Mesenchymal stem cell (in vitro differentiated cells and primary cell): ENCODE measurements at regions not wholly inside any gene's neighbourhood (a gene's known extent, or its start where the extent isn't known, plus 50 kb on each side); places are given as distances from the start of the nearest gene placed in this dataset.

Experiments
- DNase-seq: peaks from one replicate; pipeline ENCODE4 v3.0.0-alpha.2; 2013
- H2AFZ ChIP-seq: one replicate; pipeline ENCODE4 v1.6.1; 2013; ENCODE audit warnings: low read depth, mild to moderate bottlenecking, control low read depth, inconsistent platforms, low read length, moderate library complexity
- H2AK5ac ChIP-seq: 2 replicates; pipeline ENCODE4 v1.6.1; 2013; ENCODE audit warnings: low read length, moderate library complexity, mild to moderate bottlenecking, inconsistent platforms; ENCODE audit not compliant: severe bottlenecking
- H2BK120ac ChIP-seq: one replicate; pipeline ENCODE4 v1.6.1; 2013; ENCODE audit warnings: low read depth, mild to moderate bottlenecking, inconsistent platforms, low read length, moderate library complexity
- H2BK12ac ChIP-seq, 2 experiments: one replicate each; pipeline ENCODE4 v1.6.1; 2013; ENCODE audit warnings: inconsistent platforms in 2 of 2, low read length in 2 of 2, mild to moderate bottlenecking in 2 of 2, moderate library complexity in 2 of 2, control low read depth in 1 of 2
- H2BK15ac ChIP-seq: one replicate; pipeline ENCODE4 v1.6.1; 2013; ENCODE audit warnings: mild to moderate bottlenecking, low read depth, inconsistent platforms; ENCODE audit not compliant: poor library complexity, severe bottlenecking
- H2BK5ac ChIP-seq: 2 replicates; pipeline ENCODE4 v1.6.1; 2013; ENCODE audit warnings: low read depth, mild to moderate bottlenecking, low read length, control low read depth, inconsistent platforms; ENCODE audit not compliant: poor library complexity, severe bottlenecking
- H3K14ac ChIP-seq, 2 experiments: one replicate each; pipeline ENCODE4 v1.6.1; 2013; ENCODE audit warnings: inconsistent platforms in 2 of 2, low read length in 2 of 2, control low read depth in 1 of 2, mild to moderate bottlenecking in 1 of 2, moderate library complexity in 1 of 2
- H3K18ac ChIP-seq, 2 experiments: one replicate each; pipeline ENCODE4 v1.6.1; 2013; ENCODE audit warnings: inconsistent platforms in 2 of 2, low read length in 2 of 2, control low read depth in 1 of 2, low read depth in 1 of 2, mild to moderate bottlenecking in 1 of 2
- H3K23ac ChIP-seq, 2 experiments: one replicate each; pipeline ENCODE4 v1.6.1; 2013; ENCODE audit warnings: inconsistent platforms in 2 of 2, low read length in 2 of 2, mild to moderate bottlenecking in 2 of 2, moderate library complexity in 2 of 2, control low read depth in 1 of 2
- H3K27ac ChIP-seq: 2 replicates; pipeline ENCODE4 v1.5.1; 2013; ENCODE audit warnings: mild to moderate bottlenecking, moderate library complexity, low read length, control low read depth, inconsistent platforms; ENCODE audit not compliant: poor library complexity, severe bottlenecking
- H3K27me3 ChIP-seq, 2 experiments: 2 replicates each; pipeline versions ENCODE4 v1.6.1 to v1.7.0; 2013; ENCODE audit warnings: low read length in 2 of 2, mild to moderate bottlenecking in 2 of 2, moderate library complexity in 2 of 2, control low read depth in 1 of 2, inconsistent platforms in 1 of 2; ENCODE audit not compliant: control insufficient read depth in 1 of 2, insufficient read depth in 1 of 2
- H3K36me3 ChIP-seq, 2 experiments: 2 replicates each; pipeline versions ENCODE4 v1.6.1 to v1.7.0; 2013; ENCODE audit warnings: low read length in 2 of 2, control low read depth in 1 of 2, inconsistent platforms in 1 of 2, low read depth in 1 of 2, mild to moderate bottlenecking in 1 of 2; ENCODE audit not compliant: insufficient read depth in 2 of 2, control insufficient read depth in 1 of 2
- H3K4ac ChIP-seq, 2 experiments: one replicate each; pipeline ENCODE4 v1.6.1; 2013; ENCODE audit warnings: inconsistent platforms in 2 of 2, low read length in 2 of 2, mild to moderate bottlenecking in 2 of 2, moderate library complexity in 2 of 2, control low read depth in 1 of 2, low read depth in 1 of 2
- H3K4me1 ChIP-seq: 2 replicates; pipeline ENCODE4 v1.6.1; 2013; ENCODE audit warnings: low read depth, low read length, control low read depth; ENCODE audit not compliant: control insufficient read depth, insufficient read depth
- H3K4me2 ChIP-seq: 2 replicates; pipeline ENCODE4 v1.6.1; 2013; ENCODE audit warnings: low read length, mild to moderate bottlenecking, inconsistent platforms; ENCODE audit not compliant: poor library complexity, severe bottlenecking
- H3K4me3 ChIP-seq, 2 experiments: 2 replicates each; pipeline versions ENCODE4 v1.5.1 to v1.7.0; 2013; ENCODE audit warnings: low read length in 2 of 2, mild to moderate bottlenecking in 2 of 2, control low read depth in 1 of 2, low read depth in 1 of 2; ENCODE audit not compliant: insufficient read depth in 1 of 2
- H3K79me1 ChIP-seq: replicated peaks from 2 replicates; pipeline ENCODE4 v1.6.1; 2013; ENCODE audit warnings: mild to moderate bottlenecking, control low read depth, low read length, inconsistent platforms; ENCODE audit not compliant: poor library complexity, severe bottlenecking
- H3K9ac ChIP-seq: 2 replicates; pipeline ENCODE4 v1.7.0; 2013; ENCODE audit warnings: mild to moderate bottlenecking, low read length, moderate library complexity
- H3K9me3 ChIP-seq: 2 replicates; pipeline ENCODE4 v1.7.0; 2013; ENCODE audit warnings: mild to moderate bottlenecking, low read length; ENCODE audit not compliant: control insufficient read depth
- H4K8ac ChIP-seq: one replicate; pipeline ENCODE4 v1.6.1; 2013; ENCODE audit warnings: inconsistent platforms, mild to moderate bottlenecking, low read length, moderate library complexity
- H4K91ac ChIP-seq: one replicate; pipeline ENCODE4 v1.6.1; 2013; ENCODE audit warnings: mild to moderate bottlenecking, low read length, inconsistent platforms
- WGBS: methylation state at CpG from one replicate; pipeline ENCODE4 v1.1.7; 2013; ENCODE audit warnings: mixed read lengths; 5-methylcytosine and 5-hydroxymethylcytosine counted together

GRCh38 chr16:82544378-82545160 lies 82.2 kb upstream of the CDH13 start:
- Histone ChIP-seq H2BK5ac (no peak overlapping the region), H3K4me1 (no peaks in the 10 kb centered on the region), H3K27me3 (peaks cover 0 to 34% of the 10 kb centered on the region in 2 experiments), H3K4me2 (no peak overlapping the region), H3K27ac (no peak overlapping the region), H3K23ac (no peak overlapping the region), H2BK12ac (no peak overlapping the region), H3K14ac (no peak overlapping the region), H3K36me3 (no peaks in the 10 kb centered on the region), H3K4ac (no peak overlapping the region), H2AK5ac (no peak overlapping the region), H2BK15ac (no peak overlapping the region), H4K8ac (no peak overlapping the region), H2BK120ac (no peak overlapping the region), H3K79me1 (no peaks in the 10 kb centered on the region), H2AFZ (no peak overlapping the region), H3K9ac (no peak overlapping the region), H4K91ac (no peak overlapping the region), H3K4me3 (no peak overlapping the region), H3K9me3 (no peaks in the 10 kb centered on the region), H3K18ac (no peak overlapping the region)
- 86% methylated on average over 8 of the region's 12 CpGs for WGBS
- DNase-seq, result no peak

DNA sequence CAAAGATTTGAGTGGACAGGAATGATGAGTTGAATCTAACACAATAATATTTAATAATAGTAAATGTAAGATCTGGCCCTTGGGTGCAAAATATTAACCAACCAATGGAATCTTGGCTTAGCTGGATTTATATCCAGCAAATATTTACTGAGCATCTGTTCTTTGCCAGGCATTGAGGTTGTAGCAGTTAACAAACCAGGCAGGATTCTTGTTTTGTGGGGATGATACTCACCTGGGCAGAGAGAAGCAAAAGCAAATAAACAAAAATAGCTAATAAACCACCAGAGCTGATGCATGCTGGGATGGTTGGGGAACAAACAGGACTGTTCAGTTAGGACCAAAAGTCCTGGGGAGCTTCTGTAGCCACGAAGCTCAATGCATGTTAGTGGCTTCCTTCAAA lies 84.1 kb upstream of the CDH13 start:
- no peaks in the 10 kb centered on the region for H3K4me1 ChIP-seq
- 67% methylated on average over 1 of the region's 1 CpG for WGBS
- no peak overlapping the region for H4K8ac ChIP-seq
- H3K9ac ChIP-seq, result no peak overlapping the region
- no peak for DNase-seq
- no peak overlapping the region for H2BK15ac ChIP-seq
- H3K9me3 ChIP-seq, result no peaks in the 10 kb centered on the region
- no peak overlapping the region for H2BK5ac ChIP-seq
- no peak overlapping the region for H3K4me3 ChIP-seq
- no peak overlapping the region for H3K14ac ChIP-seq
- no peak overlapping the region for H2BK120ac ChIP-seq
- H3K18ac ChIP-seq, result no peak overlapping the region
- no peak overlapping the region for H2AFZ ChIP-seq
- H3K23ac ChIP-seq, result no peak overlapping the region
- no peaks in the 10 kb centered on the region for H3K79me1 ChIP-seq
- no peak overlapping the region for H3K4me2 ChIP-seq
- H3K27ac ChIP-seq, result no peak overlapping the region
- H3K36me3 ChIP-seq, result no peaks in the 10 kb centered on the region
- no peak overlapping the region for H3K4ac ChIP-seq
- H2BK12ac ChIP-seq, result no peak overlapping the region
- H2AK5ac ChIP-seq, result no peak overlapping the region
- no peak overlapping the region for H4K91ac ChIP-seq
- peaks cover 0 to 32% of the 10 kb centered on the region in 2 experiments for H3K27me3 ChIP-seq

GRCh38 chr16:82541103-82541502 lies 85.7 kb upstream of the CDH13 start:
- peaks cover 0 to 21% of the 10 kb centered on the region in 2 experiments for H3K27me3 ChIP-seq
- H2AFZ ChIP-seq, result no peak overlapping the region
- no peak overlapping the region for H3K4me2 ChIP-seq
- H2BK15ac ChIP-seq, result no peak overlapping the region
- no peak for DNase-seq
- H2BK5ac ChIP-seq, result no peak overlapping the region
- no peak overlapping the region for H4K8ac ChIP-seq
- no peaks in the 10 kb centered on the region for H3K79me1 ChIP-seq
- no peaks in the 10 kb centered on the region for H3K36me3 ChIP-seq
- no peak overlapping the region for H3K4ac ChIP-seq
- H3K9me3 ChIP-seq, result no peaks in the 10 kb centered on the region
- no peak overlapping the region for H3K9ac ChIP-seq
- H3K14ac ChIP-seq, result no peak overlapping the region
- H3K4me3 ChIP-seq, result no peak overlapping the region
- H3K18ac ChIP-seq, result no peak overlapping the region
- H4K91ac ChIP-seq, result no peak overlapping the region
- no peak overlapping the region for H3K23ac ChIP-seq
- no peak overlapping the region for H2AK5ac ChIP-seq
- no peak overlapping the region for H2BK12ac ChIP-seq
- 97% methylated on average over 5 of the region's 5 CpGs for WGBS
- no peak overlapping the region for H2BK120ac ChIP-seq
- H3K4me1 ChIP-seq, result no peaks in the 10 kb centered on the region
- H3K27ac ChIP-seq, result no peak overlapping the region

DNA sequence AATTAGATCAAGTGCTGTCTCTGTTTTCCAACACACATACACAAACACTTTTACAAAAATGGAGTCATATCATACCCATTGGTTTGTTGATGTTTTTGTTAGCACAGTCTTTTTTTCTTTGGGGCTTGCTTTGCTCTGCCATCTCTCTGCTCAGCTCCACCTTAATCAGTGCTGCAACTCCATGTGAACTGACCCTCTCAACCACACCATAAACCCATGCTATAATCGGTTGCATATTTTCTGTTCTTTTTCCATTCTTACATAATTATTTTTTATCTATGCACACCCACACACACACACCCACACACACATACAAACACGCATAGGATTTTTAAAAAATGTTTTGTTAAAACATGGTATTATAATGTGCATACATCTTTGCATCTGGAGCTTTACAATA lies 91.0 kb upstream of the CDH13 start:
- Histone ChIP-seq H3K4me2 (no peak overlapping the region), H3K18ac (no peak overlapping the region), H3K79me1 (no peaks in the 10 kb centered on the region), H2BK12ac (no peak overlapping the region), H2AFZ (no peak overlapping the region), H3K4me3 (no peak overlapping the region), H2BK15ac (no peak overlapping the region), H3K4me1 (no peaks in the 10 kb centered on the region), H4K91ac (no peak overlapping the region), H2AK5ac (no peak overlapping the region), H3K9ac (no peak overlapping the region), H3K9me3 (peaks cover 2% of the 10 kb centered on the region), H3K4ac (no peak overlapping the region), H3K27ac (no peak overlapping the region), H2BK5ac (no peak overlapping the region), H2BK120ac (no peak overlapping the region), H3K27me3 (peaks cover 0 to 8% of the 10 kb centered on the region in 2 experiments), H3K23ac (no peak overlapping the region), H3K36me3 (no peaks in the 10 kb centered on the region), H4K8ac (no peak overlapping the region), H3K14ac (no peak overlapping the region)
- 90% methylated on average over 1 of the region's 2 CpGs for WGBS
- no peak for DNase-seq
